ENCODE measurements at regions not wholly inside any gene's neighbourhood (a gene's known extent, or its start where the extent isn't known, plus 50 kb on each side); places are given as distances from the start of the nearest gene placed in this dataset.

DNA sequence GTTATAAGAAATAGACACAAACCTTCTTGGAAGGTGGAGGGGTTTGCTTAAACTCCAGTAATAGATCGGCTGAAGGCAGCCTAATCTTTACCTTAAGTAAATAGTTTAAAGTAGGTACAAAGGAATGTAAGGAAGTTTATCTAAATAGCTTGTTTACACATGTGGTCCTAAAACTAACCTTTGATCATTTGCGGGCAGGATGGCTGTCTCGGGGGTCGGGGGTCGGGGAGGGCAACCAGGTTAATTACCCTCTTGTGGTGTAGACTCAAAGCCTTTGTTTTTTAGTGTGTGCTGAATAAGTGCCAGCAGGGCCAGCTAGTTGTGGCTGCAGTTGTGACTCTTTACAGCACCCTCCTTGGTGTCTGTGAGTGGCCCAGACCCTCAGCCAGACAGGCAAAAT, 256.9 kb upstream of the SESN3 start:
- Mint-ChIP-seq H3K4me3 (no peak overlapping the region), H3K36me3 (ENCODE audit: insufficient read depth in 1 of 3, low read depth in 3 of 3) (peaks cover 3 to 7% (median 4%) of the 10 kb centered on the region in 3 experiments; a peak in 6 of 7 replicates), H3K27ac (peak overlapping the region in 2 of 3 experiments; percentile 68 to 83; a peak in 3 of 7 replicates), H3K9me3 (peaks cover 9 to 10% of the 10 kb centered on the region in 2 experiments; a peak in 4 of 5 replicates), H3K27me3 (ENCODE audit: low read depth) (no peaks in the 10 kb centered on the region), H3K4me1 (peaks cover 13 to 17% of the 10 kb centered on the region in 2 experiments)
- no peak overlapping the region for H4K91ac ChIP-seq (ENCODE audit: insufficient read length, low read depth, low read length)
- H2BK20ac ChIP-seq (ENCODE audit: low read depth, low read length, poor library complexity, severe bottlenecking) = no peak overlapping the region
- no peak overlapping the region for H4K8ac ChIP-seq (replicated peaks; ENCODE audit: insufficient read length, low read depth, low read length)
- H2BK5ac ChIP-seq (ENCODE audit: insufficient read length, low read length) = no peak overlapping the region
- no peak overlapping the region for H3K27ac ChIP-seq (ENCODE audit: insufficient read length, low read depth, low read length)
- H3T11ph ChIP-seq (ENCODE audit: low read length) = no peak overlapping the region
- no peaks in the 10 kb centered on the region for H3K79me2 ChIP-seq (ENCODE audit: insufficient read depth, low read length)
- H2BK15ac ChIP-seq (ENCODE audit: low read depth, low read length) = no peak overlapping the region
- H2AFZ ChIP-seq (ENCODE audit: low read length) = no peak overlapping the region
- no peak overlapping the region for H3K9ac ChIP-seq (ENCODE audit: extremely low read depth, insufficient read length, low read length)
- no peak overlapping the region for H2AK5ac ChIP-seq (ENCODE audit: insufficient read length, low read length)
- H3K23ac ChIP-seq (ENCODE audit: insufficient read length, low read depth, low read length) = no peak overlapping the region
- H3K4me1 ChIP-seq (ENCODE audit: insufficient read depth, low read length) = peaks cover 4% of the 10 kb centered on the region
- no peaks in the 10 kb centered on the region for H4K20me1 ChIP-seq (ENCODE audit: control insufficient read depth, insufficient read depth, insufficient read length)
- no peak overlapping the region for H2BK12ac ChIP-seq (ENCODE audit: insufficient read length, low read depth, low read length)
- H4K5ac ChIP-seq (ENCODE audit: insufficient read length, low read depth, low read length) = no peak overlapping the region
- TF ChIP-seq, protein P1, sequence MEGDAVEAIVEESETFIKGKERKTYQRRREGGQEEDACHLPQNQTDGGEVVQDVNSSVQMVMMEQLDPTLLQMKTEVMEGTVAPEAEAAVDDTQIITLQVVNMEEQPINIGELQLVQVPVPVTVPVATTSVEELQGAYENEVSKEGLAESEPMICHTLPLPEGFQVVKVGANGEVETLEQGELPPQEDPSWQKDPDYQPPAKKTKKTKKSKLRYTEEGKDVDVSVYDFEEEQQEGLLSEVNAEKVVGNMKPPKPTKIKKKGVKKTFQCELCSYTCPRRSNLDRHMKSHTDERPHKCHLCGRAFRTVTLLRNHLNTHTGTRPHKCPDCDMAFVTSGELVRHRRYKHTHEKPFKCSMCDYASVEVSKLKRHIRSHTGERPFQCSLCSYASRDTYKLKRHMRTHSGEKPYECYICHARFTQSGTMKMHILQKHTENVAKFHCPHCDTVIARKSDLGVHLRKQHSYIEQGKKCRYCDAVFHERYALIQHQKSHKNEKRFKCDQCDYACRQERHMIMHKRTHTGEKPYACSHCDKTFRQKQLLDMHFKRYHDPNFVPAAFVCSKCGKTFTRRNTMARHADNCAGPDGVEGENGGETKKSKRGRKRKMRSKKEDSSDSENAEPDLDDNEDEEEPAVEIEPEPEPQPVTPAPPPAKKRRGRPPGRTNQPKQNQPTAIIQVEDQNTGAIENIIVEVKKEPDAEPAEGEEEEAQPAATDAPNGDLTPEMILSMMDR (conservative IDR thresholded peaks at IDR 0.05) = no peak
- H3K4ac ChIP-seq (ENCODE audit: low read depth, low read length) = no peak overlapping the region
- H3K23me2 ChIP-seq (ENCODE audit: insufficient read length, low read depth, low read length, poor library complexity, severe bottlenecking) = peaks cover 2% of the 10 kb centered on the region
- DNase-seq = no peak
- H3K9me3 ChIP-seq (ENCODE audit: control insufficient read depth, low read depth, low read length) = no peaks in the 10 kb centered on the region
- no peaks in the 10 kb centered on the region for H3K79me1 ChIP-seq (ENCODE audit: insufficient read depth, low read depth, low read length, poor library complexity, severe bottlenecking)
- no peak overlapping the region for H3K56ac ChIP-seq (ENCODE audit: insufficient read length, low read depth, low read length)
- H3K14ac ChIP-seq (ENCODE audit: insufficient read depth, low read length) = no peak overlapping the region
- no peak overlapping the region for H3K4me2 ChIP-seq (ENCODE audit: insufficient read depth, insufficient read length, low read length)
- no CpG with 5 or more reads among the region's 5 CpGs for WGBS (ENCODE audit: extremely low coverage, insufficient read length, low lambda C conversion rate)
- no peaks in the 10 kb centered on the region for H3K27me3 ChIP-seq (ENCODE audit: insufficient read depth, low read length)
- H3K18ac ChIP-seq (ENCODE audit: insufficient read length, low read depth, low read length) = no peak overlapping the region
- H2BK120ac ChIP-seq (ENCODE audit: low read depth, low read length, poor library complexity, severe bottlenecking) = no peak overlapping the region
